ENCODE measurements at regions not wholly inside any gene's neighbourhood (a gene's known extent, or its start where the extent isn't known, plus 50 kb on each side); places are given as distances from the start of the nearest gene placed in this dataset.
"Not testable (repeated sequence)": the region's sequence is repeated elsewhere in the genome, so short reads cannot be mapped to it uniquely, and the experiment has no call there.

DNA sequence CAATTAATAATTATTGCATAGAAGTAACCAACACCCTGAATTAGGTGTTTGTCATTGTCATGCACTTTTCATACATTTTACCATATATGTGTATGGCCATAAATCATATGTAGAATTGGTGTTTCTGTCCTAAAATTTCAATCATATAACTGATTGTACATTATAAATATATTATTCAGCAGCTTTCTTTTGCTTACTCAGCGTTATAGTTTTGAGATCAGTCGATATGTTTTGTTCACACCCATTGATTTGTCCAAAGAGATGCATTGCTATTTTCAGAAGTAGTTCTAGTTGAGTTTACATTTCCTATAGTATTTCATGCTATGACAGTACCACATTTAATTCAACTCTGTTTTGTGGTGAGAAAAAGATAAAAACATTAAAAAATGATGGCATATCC lies 50.5 kb upstream of the PARP4 start:
- TF ChIP-seq, protein P1, sequence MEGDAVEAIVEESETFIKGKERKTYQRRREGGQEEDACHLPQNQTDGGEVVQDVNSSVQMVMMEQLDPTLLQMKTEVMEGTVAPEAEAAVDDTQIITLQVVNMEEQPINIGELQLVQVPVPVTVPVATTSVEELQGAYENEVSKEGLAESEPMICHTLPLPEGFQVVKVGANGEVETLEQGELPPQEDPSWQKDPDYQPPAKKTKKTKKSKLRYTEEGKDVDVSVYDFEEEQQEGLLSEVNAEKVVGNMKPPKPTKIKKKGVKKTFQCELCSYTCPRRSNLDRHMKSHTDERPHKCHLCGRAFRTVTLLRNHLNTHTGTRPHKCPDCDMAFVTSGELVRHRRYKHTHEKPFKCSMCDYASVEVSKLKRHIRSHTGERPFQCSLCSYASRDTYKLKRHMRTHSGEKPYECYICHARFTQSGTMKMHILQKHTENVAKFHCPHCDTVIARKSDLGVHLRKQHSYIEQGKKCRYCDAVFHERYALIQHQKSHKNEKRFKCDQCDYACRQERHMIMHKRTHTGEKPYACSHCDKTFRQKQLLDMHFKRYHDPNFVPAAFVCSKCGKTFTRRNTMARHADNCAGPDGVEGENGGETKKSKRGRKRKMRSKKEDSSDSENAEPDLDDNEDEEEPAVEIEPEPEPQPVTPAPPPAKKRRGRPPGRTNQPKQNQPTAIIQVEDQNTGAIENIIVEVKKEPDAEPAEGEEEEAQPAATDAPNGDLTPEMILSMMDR (IDR thresholded peaks at IDR 0.05; ENCODE audit: low read depth, low read length) = no peak

DNA sequence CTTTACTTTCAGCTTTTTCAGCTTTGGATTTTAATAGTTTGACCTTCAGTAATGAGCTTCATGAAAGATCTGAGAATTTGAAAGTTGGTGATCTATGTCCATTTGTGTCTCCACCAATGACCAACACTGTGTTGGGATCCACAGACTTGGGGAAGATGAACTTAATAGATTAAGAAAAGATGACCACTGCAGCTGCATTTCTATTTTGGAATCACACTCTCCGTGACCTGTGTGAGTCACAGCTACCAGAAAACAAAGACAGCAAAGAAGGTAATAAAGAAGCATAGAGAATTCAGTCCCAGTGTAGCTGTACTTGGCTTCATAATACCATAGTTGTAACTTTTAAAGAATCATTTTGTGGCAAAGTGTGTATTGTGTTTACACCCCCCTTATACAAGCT lies 51.4 kb upstream of the PARP4 start:
- H3K36me3 ChIP-seq; H3K4me3 ChIP-seq (ENCODE audit: low read depth, low read length); DNase-seq; H3K9me3 ChIP-seq; H3K4me1 ChIP-seq; H3K27me3 ChIP-seq: not testable (repeated sequence)

More for the DNA sequence above, 50.5 kb upstream of the PARP4 start:
- DNase-seq = no peak
- no peaks in the 10 kb centered on the region for H3K36me3 ChIP-seq
- no peaks in the 10 kb centered on the region for H3K4me1 ChIP-seq
- no peak overlapping the region for H3K4me3 ChIP-seq (ENCODE audit: low read depth, low read length)
- no peaks in the 10 kb centered on the region for H3K9me3 ChIP-seq
- 0 out of 2 replicates have a peak, but pooled peaks cover 3% of the 10 kb centered on the region for H3K27me3 ChIP-seq

DNA sequence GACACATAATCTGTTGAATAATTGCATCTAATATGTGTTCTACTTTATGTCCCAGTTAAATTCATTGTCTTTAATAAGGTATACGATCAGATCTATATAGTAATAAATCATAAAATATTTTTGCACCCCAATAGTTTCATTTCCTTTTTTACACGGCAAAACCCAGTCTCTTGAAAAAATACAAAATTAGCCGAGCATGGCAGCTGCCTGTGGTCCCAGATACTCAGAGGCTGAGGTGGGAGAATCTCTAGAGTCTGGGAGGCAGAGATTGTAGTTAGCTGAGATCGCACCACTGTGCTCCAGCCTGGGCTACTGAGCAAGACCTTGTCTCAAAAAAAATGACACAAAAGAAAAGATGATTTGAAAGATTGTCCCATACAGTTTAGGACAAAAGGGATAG lies 52.3 kb upstream of the PARP4 start:
- no peak overlapping the region for H3K4me3 ChIP-seq (ENCODE audit: low read depth, low read length)
- no peak for DNase-seq
- 0 out of 2 replicates have a peak, but pooled peaks cover 3% of the 10 kb centered on the region for H3K27me3 ChIP-seq
- TF ChIP-seq, protein P1 (IDR thresholded peaks at IDR 0.05; ENCODE audit: low read depth, low read length) = no peak
- H3K36me3 ChIP-seq = no peaks in the 10 kb centered on the region
- no peaks in the 10 kb centered on the region for H3K9me3 ChIP-seq
- H3K4me1 ChIP-seq = no peaks in the 10 kb centered on the region

DNA sequence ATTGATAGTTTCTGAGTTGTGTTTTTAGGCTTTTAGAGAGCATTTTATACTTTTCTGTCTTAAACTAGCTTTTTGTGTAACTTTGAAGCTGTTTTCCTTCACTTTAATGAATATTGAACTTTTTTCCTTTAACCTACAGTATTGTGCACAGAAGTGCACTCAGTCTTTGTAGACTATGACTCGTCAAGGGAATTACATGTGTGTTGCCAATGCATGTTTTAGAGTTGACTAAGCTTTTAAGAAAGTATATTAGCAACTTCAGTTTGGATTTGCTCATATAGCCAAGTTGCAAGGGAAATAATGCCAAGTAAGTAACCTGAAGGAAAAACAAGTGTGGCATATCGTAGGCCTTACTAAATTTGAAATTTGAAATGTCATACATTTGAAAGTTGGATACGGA lies 55.0 kb upstream of the PARP4 start:
- not testable (repeated sequence) for H3K27me3 ChIP-seq; H3K9me3 ChIP-seq; H3K36me3 ChIP-seq; H3K4me3 ChIP-seq (ENCODE audit: low read depth, low read length); DNase-seq; H3K4me1 ChIP-seq

DNA sequence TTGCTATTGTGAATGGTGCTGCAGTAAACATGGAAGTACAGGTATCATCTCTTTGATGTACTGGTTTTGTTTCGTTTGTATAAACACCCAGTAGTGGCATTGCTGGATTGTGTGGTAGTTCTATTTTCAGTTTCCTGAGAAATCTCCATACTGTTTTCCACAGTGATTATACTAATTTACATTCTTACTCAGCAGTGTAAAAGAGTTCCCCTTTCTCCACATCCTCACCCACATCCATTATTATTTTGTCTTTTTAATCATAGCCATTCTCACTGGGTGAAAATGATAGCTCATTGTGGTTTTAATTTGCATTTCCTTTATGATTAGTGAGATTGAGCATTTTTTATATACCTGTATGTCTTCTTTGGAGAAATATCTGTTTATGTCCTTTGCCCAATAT lies 62.3 kb upstream of the PARP4 start:
- Histone ChIP-seq H3K9me3 (no peaks in the 10 kb centered on the region), H3K4me1 (no peaks in the 10 kb centered on the region), H3K36me3 (no peaks in the 10 kb centered on the region), H3K27me3 (no peaks in the 10 kb centered on the region), H3K4me3 (ENCODE audit: low read depth, low read length) (no peak overlapping the region)
- TF ChIP-seq, protein P1 (IDR thresholded peaks at IDR 0.05; ENCODE audit: low read depth, low read length) = no peak
- no peak for DNase-seq

DNA sequence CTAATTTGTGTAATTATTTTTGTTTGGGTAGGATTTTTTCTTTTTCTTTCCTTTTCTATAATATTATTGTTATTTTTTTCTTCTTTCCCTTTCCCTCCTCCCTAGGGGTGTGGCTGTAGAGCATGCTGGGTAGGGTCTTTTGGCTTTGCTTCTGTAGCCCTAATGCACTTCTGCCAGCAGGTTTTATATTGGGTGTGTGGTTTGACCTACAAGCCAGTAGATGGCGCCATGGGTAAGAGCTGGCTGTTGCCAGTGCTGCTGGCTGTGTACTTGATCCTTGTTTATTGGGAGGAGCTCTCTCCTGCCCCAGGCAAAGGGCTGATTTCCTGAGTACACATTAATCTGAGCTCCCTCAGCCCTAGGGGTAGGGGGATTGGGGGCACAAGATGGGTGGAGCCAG lies 67.7 kb upstream of the PARP4 start:
- TF ChIP-seq, protein P1 (IDR thresholded peaks at IDR 0.05; ENCODE audit: low read depth, low read length) = peak; percentile 23
- not testable (repeated sequence) for H3K9me3 ChIP-seq; H3K4me3 ChIP-seq (ENCODE audit: low read depth, low read length); H3K36me3 ChIP-seq; H3K27me3 ChIP-seq; H3K4me1 ChIP-seq; DNase-seq

DNA sequence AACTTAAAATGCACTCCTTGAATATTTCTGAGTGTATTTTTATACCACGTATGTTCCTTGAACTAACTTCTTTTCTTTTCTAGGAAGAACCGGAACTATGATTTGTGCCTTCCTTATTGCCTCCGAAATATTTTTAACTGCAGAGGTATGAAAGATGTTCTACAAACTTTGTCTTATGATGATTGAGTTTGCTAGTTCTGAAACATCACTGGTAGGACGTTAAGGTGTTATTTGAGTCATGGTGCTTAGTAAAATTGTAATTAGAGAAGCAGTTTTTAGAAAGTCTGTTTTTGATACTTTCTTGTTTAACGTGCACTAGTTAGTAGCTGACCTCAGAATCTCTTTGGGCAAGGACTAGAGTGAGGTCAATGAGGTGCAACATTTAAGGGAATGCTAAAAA lies 69.0 kb upstream of the PARP4 start:
- not testable (repeated sequence) for H3K4me1 ChIP-seq; H3K9me3 ChIP-seq; H3K36me3 ChIP-seq; DNase-seq; H3K27me3 ChIP-seq; H3K4me3 ChIP-seq (ENCODE audit: low read depth, low read length)

DNA sequence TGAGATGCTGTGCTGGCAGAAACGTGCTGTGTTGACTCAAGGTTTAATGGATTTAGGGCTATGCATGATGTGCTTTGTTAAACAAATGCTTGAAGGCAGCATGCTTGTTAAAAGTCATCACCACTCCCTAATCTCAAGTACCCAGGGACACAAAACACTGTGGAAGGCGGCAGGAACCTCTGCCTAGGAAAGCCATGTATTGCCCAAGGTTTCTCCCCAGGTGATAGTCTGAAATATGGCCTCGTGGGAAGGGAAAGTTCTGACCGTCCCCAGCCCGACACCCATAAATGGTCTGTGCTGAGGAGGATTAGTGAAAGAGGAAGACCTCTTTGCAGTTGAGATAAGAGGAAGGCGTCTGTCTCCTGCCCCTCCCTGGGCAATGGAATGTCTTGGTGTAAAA lies 79.1 kb upstream of the PARP4 start:
- H3K9me3 ChIP-seq; H3K4me1 ChIP-seq; H3K4me3 ChIP-seq (ENCODE audit: low read depth, low read length); H3K27me3 ChIP-seq; H3K36me3 ChIP-seq; DNase-seq: not testable (repeated sequence)

DNA sequence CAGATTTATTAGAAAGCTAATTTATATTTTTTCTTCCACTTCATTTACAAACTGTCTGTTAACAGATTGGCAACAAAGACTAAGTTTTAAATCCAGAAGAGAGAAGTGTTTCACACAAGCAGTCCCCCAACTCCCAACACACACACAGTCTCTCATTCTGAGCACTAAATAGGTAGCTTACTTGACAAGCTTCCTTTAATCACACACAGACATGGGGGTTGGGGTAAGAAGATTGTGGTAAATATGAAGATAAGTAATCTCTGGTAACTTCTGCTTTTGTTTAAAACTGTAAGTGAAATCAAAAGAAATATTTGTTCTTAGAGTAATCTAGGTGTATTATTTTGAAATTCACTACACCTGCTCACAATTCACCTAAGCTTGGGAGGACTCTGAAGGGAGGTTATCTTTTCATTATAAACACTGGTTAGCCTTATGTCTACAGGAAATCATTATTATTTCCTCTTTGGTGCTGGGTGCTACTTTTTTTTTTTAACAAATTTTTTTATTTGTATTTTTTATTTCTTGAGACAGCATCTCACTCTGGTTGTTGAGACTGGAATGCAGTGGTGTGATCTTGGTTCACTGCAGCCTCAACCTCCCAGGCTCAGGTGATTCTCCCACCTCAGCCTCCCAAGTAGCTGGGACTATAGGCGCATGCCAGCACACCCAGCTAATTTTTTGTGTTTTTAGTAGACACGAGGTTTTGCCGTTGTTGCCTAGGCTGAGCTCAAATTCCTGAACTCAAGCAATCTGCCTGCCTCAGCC lies 82.1 kb upstream of the ATP12A start:
- H3K27me3 ChIP-seq; H3K4me1 ChIP-seq; H3K9me3 ChIP-seq; H3K4me3 ChIP-seq (ENCODE audit: low read depth, low read length); H3K36me3 ChIP-seq; DNase-seq: not testable (repeated sequence)

DNA sequence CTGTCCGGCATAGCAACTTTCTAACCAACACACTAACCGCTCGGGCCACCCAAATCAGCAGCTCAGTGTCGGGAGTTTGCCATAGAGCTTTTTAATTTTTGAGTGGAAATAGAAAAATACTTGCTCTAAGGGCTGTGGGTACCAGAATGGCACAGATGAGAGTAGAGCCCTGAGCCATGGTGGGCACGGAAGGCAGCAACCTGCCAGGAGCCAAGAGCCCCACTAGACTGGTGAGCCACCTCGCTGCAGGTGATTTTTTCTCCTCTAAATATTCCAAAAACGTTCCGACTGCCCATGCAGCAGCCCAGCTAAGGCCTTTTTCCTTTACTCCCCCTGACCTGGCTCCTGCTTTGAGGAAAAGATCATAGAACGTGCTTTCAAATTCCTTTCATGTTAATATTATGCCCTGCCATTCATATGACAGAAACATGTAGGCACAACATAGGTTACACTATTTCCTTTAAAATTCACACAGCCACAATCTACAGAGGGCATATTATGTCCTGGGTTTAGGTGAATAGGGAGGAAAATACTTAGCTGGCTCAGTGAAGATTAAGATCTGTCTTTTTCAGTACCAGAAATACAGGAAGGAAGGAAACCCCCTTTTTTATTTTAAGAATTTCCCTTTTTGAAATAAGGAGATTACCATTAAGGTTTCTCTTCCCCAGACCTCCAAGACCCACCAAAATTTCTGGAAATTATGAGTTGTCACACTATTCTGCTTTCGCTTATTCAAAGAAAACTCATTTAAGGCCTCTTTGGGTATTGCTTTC lies 81.0 kb upstream of the ATP12A start:
- H3K4me1 ChIP-seq; DNase-seq; H3K4me3 ChIP-seq (ENCODE audit: low read depth, low read length); H3K9me3 ChIP-seq; H3K27me3 ChIP-seq; H3K36me3 ChIP-seq: not testable (repeated sequence)
